Memory B cell (primary cell): ENCODE measurements at regions not wholly inside any gene's neighbourhood (a gene's known extent, or its start where the extent isn't known, plus 50 kb on each side); places are given as distances from the start of the nearest gene placed in this dataset.

Source experiments
- ATAC-seq: fragments of 150-1000 bp; cut with Tn5 transposase; 2 replicates; pipeline ENCODE4 v1.10.0; 2021; ENCODE audit warnings: low read depth, mild to moderate bottlenecking, moderate library complexity
- DNase-seq, 2 donors: peaks; one replicate each; pipeline ENCODE4 v3.0.0; 2022; ENCODE audit warnings: low spot score in 2 of 2
- H3K27ac Mint-ChIP-seq: one replicate; pipeline ENCODE4 v1.8.0; 2022; ENCODE audit warnings: mild to moderate bottlenecking, moderate library complexity, mixed read lengths
- H3K27me3 Mint-ChIP-seq: one replicate; pipeline ENCODE4 v1.8.0; 2022; ENCODE audit warnings: mixed read lengths
- H3K36me3 Mint-ChIP-seq: one replicate; pipeline ENCODE4 v1.8.0; 2022; ENCODE audit warnings: mild to moderate bottlenecking, mixed read lengths
- H3K4me1 Mint-ChIP-seq: one replicate; pipeline ENCODE4 v1.8.0; 2022; ENCODE audit warnings: mixed read lengths
- H3K4me3 Mint-ChIP-seq: one replicate; pipeline ENCODE4 v1.8.0; 2022; ENCODE audit warnings: mild to moderate bottlenecking, moderate library complexity, mixed read lengths
- H3K9me3 Mint-ChIP-seq: one replicate; pipeline ENCODE4 v1.8.0; 2022; ENCODE audit warnings: mixed read lengths

GRCh38 chr2:235283246-235283645 is 210.6 kb upstream of the AGAP1 start:
- Mint-ChIP-seq H3K27me3 (peaks cover 7% of the 10 kb centered on the region), H3K4me1 (no peaks in the 10 kb centered on the region), H3K27ac (no peak overlapping the region), H3K9me3 (no peaks in the 10 kb centered on the region), H3K36me3 (no peaks in the 10 kb centered on the region), H3K4me3 (no peak overlapping the region)
- DNase-seq (no peak), ATAC-seq (no peak)

- Mint-ChIP-seq H3K36me3 (no peaks in the 10 kb centered on the region), H3K27me3 (peaks cover 7% of the 10 kb centered on the region), H3K27ac (no peak overlapping the region), H3K9me3 (no peaks in the 10 kb centered on the region), H3K4me1 (no peaks in the 10 kb centered on the region), H3K4me3 (no peak overlapping the region)
- no peak for ATAC-seq
- no peak for DNase-seq
Measured at GRCh38 chr2:235286622-235287374, 207.0 kb upstream of the AGAP1 start.

- no peaks in the 10 kb centered on the region for H3K4me1 Mint-ChIP-seq
- no peak for ATAC-seq
- no peak overlapping the region for H3K4me3 Mint-ChIP-seq
- H3K27me3 Mint-ChIP-seq, result peaks cover 7% of the 10 kb centered on the region
- H3K27ac Mint-ChIP-seq, result no peak overlapping the region
- no peak for DNase-seq
- no peaks in the 10 kb centered on the region for H3K36me3 Mint-ChIP-seq
- no peaks in the 10 kb centered on the region for H3K9me3 Mint-ChIP-seq
Measured at GRCh38 chr2:235287375-235287733, 206.5 kb upstream of the AGAP1 start.

DNA sequence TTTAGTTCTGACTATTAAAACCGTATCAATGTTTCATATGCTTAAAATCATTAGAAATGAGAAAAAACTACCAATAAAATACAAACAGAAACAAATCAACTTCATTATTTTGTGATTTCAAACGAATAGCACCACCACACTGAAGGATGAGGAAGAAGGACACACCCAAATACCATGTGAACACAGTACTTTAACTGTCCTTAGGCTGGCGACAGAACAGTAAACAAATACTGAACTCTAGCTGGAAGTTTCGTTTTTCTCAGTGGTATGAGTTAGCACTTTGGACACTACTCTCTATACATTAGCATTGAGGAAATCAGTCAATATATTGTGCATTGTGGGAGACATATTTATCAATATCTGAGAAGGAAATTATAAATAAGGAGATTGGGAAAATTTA is 202.4 kb upstream of the AGAP1 start:
- Mint-ChIP-seq H3K4me1 (no peaks in the 10 kb centered on the region), H3K4me3 (no peak overlapping the region), H3K36me3 (no peaks in the 10 kb centered on the region), H3K27ac (no peak overlapping the region), H3K9me3 (no peaks in the 10 kb centered on the region), H3K27me3 (peaks cover 4% of the 10 kb centered on the region)
- ATAC-seq, result no peak
- no peak for DNase-seq

DNA sequence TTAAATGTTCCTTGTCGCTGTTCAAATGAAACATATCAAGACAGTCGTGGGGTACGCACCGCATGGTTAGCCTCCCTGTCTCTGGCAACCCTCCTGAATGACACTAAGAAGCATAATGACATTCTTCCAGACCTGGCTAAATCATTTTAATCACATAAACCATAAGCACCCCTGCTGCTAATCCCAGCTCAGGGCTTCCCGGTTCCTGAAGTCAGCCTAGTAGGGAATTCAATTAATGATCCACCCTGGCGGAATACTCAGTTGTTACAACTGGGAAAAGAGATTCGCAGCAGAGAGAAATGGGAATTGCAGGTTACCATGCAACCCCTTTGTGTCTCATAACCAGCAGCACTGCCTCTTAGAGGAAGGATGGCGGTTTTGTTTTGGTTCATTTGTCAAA is 200.8 kb upstream of the AGAP1 start:
- ATAC-seq (no peak), DNase-seq (no peak)
- Mint-ChIP-seq H3K27ac (no peak overlapping the region), H3K9me3 (no peaks in the 10 kb centered on the region), H3K27me3 (no peaks in the 10 kb centered on the region), H3K36me3 (no peaks in the 10 kb centered on the region), H3K4me1 (no peaks in the 10 kb centered on the region), H3K4me3 (no peak overlapping the region)

DNA sequence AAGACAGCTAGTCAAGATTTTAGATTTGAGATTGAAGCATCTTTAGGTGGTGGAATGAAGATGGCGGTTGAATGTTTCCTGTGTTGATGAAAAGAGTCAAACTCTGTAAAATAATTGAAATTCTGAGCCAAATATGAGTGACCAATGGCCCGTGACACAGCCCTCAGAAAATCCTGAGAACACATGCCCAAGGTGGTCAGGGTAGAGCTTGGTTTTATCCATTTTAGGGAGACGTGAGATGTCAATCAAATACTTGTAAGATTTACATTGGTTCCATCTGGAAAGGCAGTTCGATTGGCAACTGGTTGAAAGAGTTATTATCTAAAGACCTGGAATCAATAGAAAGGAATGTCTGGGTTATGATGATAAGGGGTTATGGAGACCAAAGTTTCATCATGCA is 198.0 kb upstream of the AGAP1 start:
- no peaks in the 10 kb centered on the region for H3K4me1 Mint-ChIP-seq
- H3K27ac Mint-ChIP-seq, result no peak overlapping the region
- DNase-seq, result no peak
- ATAC-seq, result no peak
- H3K36me3 Mint-ChIP-seq, result no peaks in the 10 kb centered on the region
- no peak overlapping the region for H3K4me3 Mint-ChIP-seq
- peaks cover 3% of the 10 kb centered on the region for H3K27me3 Mint-ChIP-seq
- H3K9me3 Mint-ChIP-seq, result no peaks in the 10 kb centered on the region

DNA sequence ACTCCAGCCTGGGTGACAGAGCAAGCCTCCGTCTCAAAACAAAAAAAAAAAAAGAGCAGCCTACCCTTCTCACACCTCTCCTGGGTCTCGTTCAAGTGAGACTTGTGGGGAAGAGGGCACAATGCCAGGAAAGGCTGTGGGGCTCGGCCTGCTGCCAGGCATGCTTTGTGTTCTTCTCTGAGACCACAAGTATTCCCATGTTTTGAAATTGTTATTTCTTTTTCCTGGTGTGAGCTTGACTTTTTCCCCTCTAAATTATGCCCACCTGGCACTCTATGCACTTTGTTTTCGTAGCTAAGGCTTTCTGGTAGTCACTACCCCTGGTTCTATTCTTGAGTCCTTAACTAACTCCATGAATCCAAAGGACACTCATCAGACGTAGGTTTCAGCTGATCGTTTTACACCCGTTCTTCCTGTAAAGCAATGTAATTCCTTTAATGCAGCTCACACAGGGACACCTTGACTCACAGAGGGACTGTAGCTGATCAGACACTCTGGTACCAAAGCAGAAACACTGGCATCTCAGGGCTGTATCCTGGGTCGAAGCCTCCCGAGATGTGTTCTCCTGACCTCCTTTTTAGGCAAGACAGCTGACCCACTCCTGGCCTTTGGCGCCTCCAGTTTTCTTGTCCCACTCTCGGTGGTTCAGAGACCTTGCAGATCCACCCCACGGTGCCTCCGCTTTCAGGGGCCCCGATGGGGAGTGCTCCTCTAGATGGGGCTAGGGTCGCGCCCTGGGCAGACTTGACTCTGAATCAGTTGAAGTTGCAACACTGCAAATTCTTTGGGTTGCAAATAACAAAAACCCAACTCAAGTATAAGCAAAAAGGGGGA is 193.3 kb upstream of the AGAP1 start:
- H3K27me3 Mint-ChIP-seq, result peaks cover 11% of the 10 kb centered on the region

GRCh38 chr2:235301202-235302076 is 192.4 kb upstream of the AGAP1 start:
- Mint-ChIP-seq H3K9me3 (peaks cover 2% of the 10 kb centered on the region), H3K27me3 (peaks cover 14% of the 10 kb centered on the region), H3K4me1 (no peaks in the 10 kb centered on the region), H3K27ac (no peak overlapping the region), H3K36me3 (no peaks in the 10 kb centered on the region), H3K4me3 (no peak overlapping the region)
- ATAC-seq (no peak), DNase-seq (no peak)

More for the DNA sequence above, 193.3 kb upstream of the AGAP1 start:
- no peaks in the 10 kb centered on the region for H3K4me1 Mint-ChIP-seq
- H3K27ac Mint-ChIP-seq, result no peak overlapping the region
- ATAC-seq (no peak), DNase-seq (no peak)
- no peaks in the 10 kb centered on the region for H3K36me3 Mint-ChIP-seq
- H3K4me3 Mint-ChIP-seq, result no peak overlapping the region
- H3K9me3 Mint-ChIP-seq, result no peaks in the 10 kb centered on the region

DNA sequence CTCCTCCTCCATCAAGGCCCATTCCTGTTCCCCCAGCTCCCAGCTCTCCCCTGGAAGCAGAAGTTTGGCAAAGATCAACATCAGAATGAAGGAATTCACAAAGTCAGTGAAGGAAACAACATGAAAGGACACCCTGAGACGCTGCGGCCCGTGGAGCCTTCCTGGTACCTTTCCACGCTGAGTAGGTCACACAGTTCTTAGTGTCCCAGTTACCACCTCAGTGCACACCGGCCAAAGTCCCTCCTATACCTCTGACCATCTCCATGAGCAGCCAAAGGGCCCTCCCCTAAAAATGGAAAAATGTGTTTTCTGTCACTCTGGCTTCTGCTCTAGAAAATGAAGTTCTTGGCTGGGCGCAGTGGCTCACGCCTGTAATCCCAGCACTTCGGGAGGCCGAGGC is 191.6 kb upstream of the AGAP1 start:
- ATAC-seq, result no peak
- Mint-ChIP-seq H3K4me3 (no peak overlapping the region), H3K4me1 (no peaks in the 10 kb centered on the region), H3K36me3 (no peaks in the 10 kb centered on the region), H3K9me3 (peaks cover 2% of the 10 kb centered on the region), H3K27me3 (peaks cover 14% of the 10 kb centered on the region), H3K27ac (no peak overlapping the region)
- no peak for DNase-seq

DNA sequence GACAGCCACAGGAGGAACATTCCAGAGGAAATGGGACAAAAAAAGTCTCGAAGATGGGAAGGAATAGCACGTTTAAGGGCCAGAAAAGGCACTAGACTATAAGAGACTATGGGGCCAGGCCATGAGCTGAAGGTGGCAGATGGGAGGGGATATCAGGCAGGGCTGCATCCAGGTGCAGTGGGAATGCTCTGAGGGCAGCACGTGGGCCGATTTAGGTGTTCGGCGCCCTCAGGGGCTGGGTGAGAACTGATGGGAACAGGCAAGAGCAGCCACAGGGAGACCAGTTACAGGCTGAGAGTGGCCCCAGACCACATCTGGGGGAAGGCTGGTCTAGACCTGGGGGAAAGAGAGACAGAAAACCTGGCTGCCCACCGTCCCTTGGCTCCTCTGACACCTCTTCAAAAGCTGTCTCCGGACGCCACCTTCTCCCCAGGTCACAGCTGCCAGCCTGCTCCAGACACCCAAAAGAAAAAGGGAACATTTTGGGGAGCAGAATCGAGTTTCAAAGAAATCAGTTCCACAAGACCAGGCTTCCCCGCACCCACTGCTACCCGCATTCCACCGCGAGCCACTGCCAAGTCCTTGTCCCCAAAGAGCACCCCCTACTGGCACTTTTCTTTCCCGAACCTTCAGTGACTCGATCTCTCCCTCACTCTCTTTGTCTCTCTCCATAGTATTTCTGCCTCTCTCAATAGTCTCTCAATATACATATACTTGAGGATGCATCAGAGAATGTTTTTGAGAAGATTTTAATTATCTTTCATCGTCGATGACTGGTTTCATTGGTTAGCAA is 190.1 kb upstream of the AGAP1 start:
- no peaks in the 10 kb centered on the region for H3K36me3 Mint-ChIP-seq
- H3K9me3 Mint-ChIP-seq, result peaks cover 5% of the 10 kb centered on the region
- no peak for DNase-seq
- no peak for ATAC-seq
- H3K4me1 Mint-ChIP-seq, result no peaks in the 10 kb centered on the region
- H3K4me3 Mint-ChIP-seq, result no peak overlapping the region
- H3K27ac Mint-ChIP-seq, result no peak overlapping the region
- H3K27me3 Mint-ChIP-seq, result peaks cover 16% of the 10 kb centered on the region

- no peaks in the 10 kb centered on the region for H3K36me3 Mint-ChIP-seq
- ATAC-seq (no peak), DNase-seq (no peak)
- no peaks in the 10 kb centered on the region for H3K4me1 Mint-ChIP-seq
- no peak overlapping the region for H3K27ac Mint-ChIP-seq
- H3K9me3 Mint-ChIP-seq, result peaks cover 5% of the 10 kb centered on the region
- H3K27me3 Mint-ChIP-seq, result peaks cover 14% of the 10 kb centered on the region
- no peak overlapping the region for H3K4me3 Mint-ChIP-seq
Measured at GRCh38 chr2:235305678-235306077, 188.2 kb upstream of the AGAP1 start.

GRCh38 chr2:235311044-235311443 is 182.8 kb upstream of the AGAP1 start:
- Mint-ChIP-seq H3K27ac (no peak overlapping the region), H3K27me3 (peaks cover 8% of the 10 kb centered on the region), H3K4me1 (no peaks in the 10 kb centered on the region), H3K4me3 (no peak overlapping the region), H3K9me3 (peaks cover 5% of the 10 kb centered on the region), H3K36me3 (no peaks in the 10 kb centered on the region)
- no peak for DNase-seq
- ATAC-seq, result no peak

- no peaks in the 10 kb centered on the region for H3K4me1 Mint-ChIP-seq
- ATAC-seq (no peak), DNase-seq (no peak)
- peaks cover 6% of the 10 kb centered on the region for H3K27me3 Mint-ChIP-seq
- peaks cover 3% of the 10 kb centered on the region for H3K9me3 Mint-ChIP-seq
- H3K36me3 Mint-ChIP-seq, result no peaks in the 10 kb centered on the region
- no peak overlapping the region for H3K4me3 Mint-ChIP-seq
- no peak overlapping the region for H3K27ac Mint-ChIP-seq
Measured at GRCh38 chr2:235312571-235312970, 181.3 kb upstream of the AGAP1 start.
